H1 (cell line): ENCODE measurements at regions not wholly inside any gene's neighbourhood (a gene's known extent, or its start where the extent isn't known, plus 50 kb on each side); places are given as distances from the start of the nearest gene placed in this dataset.

ENCODE experiments used
- CBX5 ChIP-seq: fragments of 300-800, 300-1000 bp; sonication (generic); IDR thresholded peaks from 2 replicates; pipeline ENCODE4 v1.7.1; 2016; ENCODE audit warnings: antibody characterized with exemption, low read length, low read depth
- CHD2 ChIP-seq: IDR thresholded peaks from 2 replicates; pipeline ENCODE4 v1.6.1; 2012; ENCODE audit warnings: low read length, improper control_type of control experiment
- CHD7 ChIP-seq: fragments of 300-600 bp; sonication (generic); IDR thresholded peaks from 2 replicates; pipeline ENCODE4 v1.7.1; 2012; ENCODE audit warnings: low read length, moderate library complexity, mild to moderate bottlenecking, inconsistent platforms; ENCODE audit not compliant: insufficient replicate concordance
- GTF2F1 ChIP-seq: IDR thresholded peaks from 2 replicates; pipeline ENCODE4 v1.6.1; 2012; ENCODE audit warnings: low read depth, low read length, improper control_type of control experiment, borderline replicate concordance
- KDM1A ChIP-seq: fragments of 200-600, 300-600 bp; sonication (generic); IDR thresholded peaks from 2 replicates; pipeline ENCODE4 v1.7.1; 2016; ENCODE audit warnings: mild to moderate bottlenecking, low read length, borderline replicate concordance
- POLR2A ChIP-seq, 2 experiments: IDR thresholded peaks; 1 replicate in 1 of 2; 2 replicates in 1 of 2; pipeline ENCODE4 v1.6.1; 2011; ENCODE audit warnings: low read depth in 2 of 2, low read length in 2 of 2, mild to moderate bottlenecking in 2 of 2; ENCODE audit errors: control extremely low read depth in 1 of 2
- POLR2AphosphoS5 ChIP-seq: IDR thresholded peaks from 2 replicates; pipeline ENCODE4 v1.6.1; 2011; ENCODE audit warnings: low read depth, low read length
- SIX5 ChIP-seq: IDR thresholded peaks from 2 replicates; pipeline ENCODE4 v1.6.1; 2011; ENCODE audit warnings: mild to moderate bottlenecking, low read depth, low read length
- SP2 ChIP-seq: IDR thresholded peaks from 2 replicates; pipeline ENCODE4 v1.6.1; 2012; ENCODE audit warnings: mild to moderate bottlenecking, low read length, inconsistent platforms
- TAF7 ChIP-seq: optimal IDR thresholded peaks from 2 replicates; pipeline ENCODE3; 2011; ENCODE audit warnings: low read depth, mild to moderate bottlenecking, inconsistent platforms, low read length, moderate library complexity, borderline replicate concordance
- USF2 ChIP-seq: IDR thresholded peaks from 2 replicates; pipeline ENCODE4 v1.6.1; 2011; ENCODE audit warnings: low read length, improper control_type of control experiment

GRCh38 chr17:33486135-33486885 is 193.2 kb upstream of the ASIC2 start (continued):
- TF ChIP-seq CHD7 (no peak), CBX5 (no peak), SIX5 (no peak), TAF7 (no peak), SP2 (no peak), KDM1A (no peak), GTF2F1 (no peak), POLR2AphosphoS5 (no peak), USF2 (no peak), CHD2 (no peak), POLR2A (IDR thresholded peaks at IDR 0.05; ENCODE audit: control extremely low read depth in 1 of 2, low read depth in 2 of 2, low read length in 2 of 2) (no peak)
